Fibroblast of skin of right biceps (primary cell): ENCODE measurements at regions not wholly inside any gene's neighbourhood (a gene's known extent, or its start where the extent isn't known, plus 50 kb on each side); places are given as distances from the start of the nearest gene placed in this dataset.
A peak's percentile ranks its signal among the peaks of the same experiment; 100 is the strongest.

Experiments
- DNase-seq: peaks from one replicate; pipeline ENCODE4 v3.0.0-alpha.2; 2013

GRCh38 chr9:118529210-118529609 is 825.0 kb downstream of the TLR4 start:
- peak; percentile 33 for DNase-seq

DNA sequence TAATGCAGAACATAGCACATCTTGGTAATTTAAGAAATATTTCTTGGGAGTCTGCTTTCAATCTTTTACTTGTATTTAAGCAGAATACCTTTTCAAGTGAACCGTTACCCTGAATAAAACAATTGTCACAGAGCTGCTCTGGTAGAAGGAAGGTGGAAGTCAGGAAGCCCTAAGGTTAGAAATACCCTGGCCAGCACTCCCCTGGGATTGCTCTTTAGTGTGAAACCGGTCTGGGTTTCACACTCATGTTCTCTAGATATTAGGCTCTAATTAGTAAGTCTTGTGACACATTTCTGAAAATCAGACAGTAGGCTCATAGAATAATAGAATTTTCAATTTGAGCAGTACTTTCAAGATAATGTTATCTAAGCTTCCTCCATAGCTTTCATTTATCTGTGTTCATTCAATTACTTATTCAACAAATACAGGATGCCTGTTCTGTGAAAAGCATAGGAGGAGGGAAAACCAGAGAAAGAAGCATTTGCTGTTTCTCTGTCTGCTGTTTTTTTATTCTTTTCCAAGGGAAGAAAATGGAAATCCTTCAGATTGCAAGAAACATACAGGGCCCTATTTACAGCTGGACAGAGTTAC is 825.5 kb downstream of the TLR4 start:
- no peak for DNase-seq

- DNase-seq: no peak
These were observed 828.4 kb downstream of the TLR4 start for GRCh38 chr9:118532592-118532991.

- peak; percentile 16 for DNase-seq
These were observed 828.9 kb downstream of the TLR4 start for GRCh38 chr9:118533101-118533500.

- no peak for DNase-seq
These were observed 829.6 kb downstream of the TLR4 start for GRCh38 chr9:118533850-118534249.

- DNase-seq: no peak
These were observed 832.0 kb downstream of the TLR4 start for GRCh38 chr9:118536153-118536552.

GRCh38 chr9:118538959-118539358 is 830.3 kb downstream of the BRINP1 start:
- DNase-seq: no peak

GRCh38 chr9:118553465-118553864 is 815.8 kb downstream of the BRINP1 start:
- DNase-seq: no peak

GRCh38 chr9:118554987-118555386 is 814.2 kb downstream of the BRINP1 start:
- DNase-seq: no peak

- no peak for DNase-seq
These were observed 811.2 kb downstream of the BRINP1 start for GRCh38 chr9:118558026-118558425.

DNA sequence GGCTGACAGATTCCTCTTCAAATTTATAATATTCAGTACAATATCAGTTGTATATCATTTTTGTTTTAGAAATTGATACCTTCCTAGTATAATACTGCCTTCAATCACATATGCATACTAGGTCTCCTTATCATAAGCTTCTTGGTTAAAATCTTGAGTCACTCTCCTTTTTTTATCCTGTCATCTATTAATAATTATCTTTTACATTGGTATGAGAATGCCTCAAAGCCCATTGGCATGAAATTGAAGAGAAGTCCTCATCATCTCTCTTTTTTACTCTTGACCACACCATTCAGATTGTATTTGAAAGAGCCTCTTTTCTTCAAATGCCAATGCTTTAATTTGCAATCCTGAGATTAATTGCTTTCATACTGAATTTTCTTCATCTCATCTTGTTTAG is 810.3 kb downstream of the BRINP1 start:
- DNase-seq: no peak

- DNase-seq: no peak
These were observed 808.2 kb downstream of the BRINP1 start for GRCh38 chr9:118561051-118561450.

- peak; percentile 30 for DNase-seq
These were observed 805.6 kb downstream of the BRINP1 start for GRCh38 chr9:118563677-118564076.

- no peak for DNase-seq
These were observed 801.4 kb downstream of the BRINP1 start for GRCh38 chr9:118567861-118568260.

GRCh38 chr9:118568704-118569103 is 800.5 kb downstream of the BRINP1 start:
- DNase-seq: no peak

- no peak for DNase-seq
These were observed 800.1 kb downstream of the BRINP1 start for GRCh38 chr9:118569148-118569547.

- no peak for DNase-seq
These were observed 799.2 kb downstream of the BRINP1 start for GRCh38 chr9:118570066-118570465.

GRCh38 chr9:118575341-118576070 is 793.7 kb downstream of the BRINP1 start:
- DNase-seq: peak; percentile 38

DNA sequence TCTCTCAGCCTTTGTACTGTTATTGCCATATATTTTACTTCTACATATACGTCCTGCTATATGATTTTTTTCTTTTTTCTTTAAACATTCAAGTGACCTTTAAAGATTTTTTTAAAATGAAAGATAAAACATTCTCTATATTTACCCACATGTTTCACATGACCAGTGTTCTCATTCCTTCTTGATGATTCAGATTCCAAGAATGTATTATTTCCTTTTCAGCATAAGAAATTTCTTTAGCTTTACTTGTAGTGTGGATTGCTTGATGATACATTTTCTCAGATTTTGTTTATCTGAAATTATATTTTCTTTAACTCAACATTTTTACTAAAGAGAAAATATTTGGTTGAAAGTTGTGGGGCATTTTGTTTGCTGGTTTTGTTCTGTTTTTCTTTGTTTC is 792.1 kb downstream of the BRINP1 start:
- DNase-seq: peak; percentile 71

DNA sequence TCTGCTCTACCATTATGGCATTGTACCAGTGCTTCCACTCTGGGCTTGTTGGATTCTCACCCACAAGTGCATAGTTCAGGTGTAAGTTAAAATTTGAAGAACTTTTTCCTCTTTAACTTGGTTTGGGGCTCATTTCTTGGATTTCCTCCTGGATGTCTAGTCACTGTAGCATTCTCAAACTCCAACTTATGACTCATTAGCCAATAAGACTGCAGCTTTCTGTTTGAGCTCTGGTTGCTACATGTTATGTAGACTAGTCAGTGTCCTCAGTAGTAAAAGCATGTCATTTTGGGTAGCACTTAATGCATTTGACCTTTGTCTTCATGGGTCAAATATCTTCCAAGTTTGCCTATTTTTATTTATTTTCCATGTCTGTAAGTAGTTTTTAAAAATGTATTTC is 790.8 kb downstream of the BRINP1 start:
- peak; percentile 70 for DNase-seq

DNA sequence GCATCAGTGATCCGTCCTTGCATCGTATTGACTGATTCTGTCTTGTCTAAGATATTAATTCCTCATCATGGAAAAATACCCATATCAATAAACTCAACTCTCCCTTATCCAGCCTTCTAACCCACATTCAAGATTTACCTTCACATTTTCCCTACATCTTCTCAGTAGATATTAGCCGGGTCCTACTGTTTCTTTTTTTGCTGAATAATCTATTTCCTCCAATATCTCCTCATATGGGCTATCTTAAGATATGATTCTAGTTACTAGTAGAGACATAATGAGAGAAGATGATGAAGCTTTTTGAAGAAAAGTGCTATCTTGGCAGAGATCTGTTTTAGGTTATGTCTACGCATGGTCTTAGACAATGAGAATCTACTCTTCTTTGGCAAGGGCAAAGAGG is 785.8 kb downstream of the BRINP1 start:
- no peak for DNase-seq

DNA sequence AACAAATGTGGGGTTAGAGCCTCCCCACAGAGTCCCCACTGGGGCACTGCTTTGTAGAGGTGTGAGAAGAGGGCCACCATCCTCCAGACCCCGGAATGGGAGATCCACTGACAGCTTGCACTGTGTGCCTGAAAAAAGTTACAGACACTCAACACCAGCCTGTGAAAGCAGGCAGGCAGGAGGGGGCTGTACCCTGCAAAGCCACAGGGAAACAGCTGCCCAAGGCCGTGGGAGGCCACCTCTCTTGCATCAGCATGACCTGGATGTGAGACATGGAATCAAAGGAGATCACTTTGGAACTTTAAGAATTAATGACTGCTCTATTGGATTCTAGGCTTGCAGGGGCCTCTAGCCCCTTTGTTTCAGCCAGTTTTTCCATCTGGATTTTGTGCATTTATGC is 782.3 kb downstream of the BRINP1 start:
- no peak for DNase-seq

DNA sequence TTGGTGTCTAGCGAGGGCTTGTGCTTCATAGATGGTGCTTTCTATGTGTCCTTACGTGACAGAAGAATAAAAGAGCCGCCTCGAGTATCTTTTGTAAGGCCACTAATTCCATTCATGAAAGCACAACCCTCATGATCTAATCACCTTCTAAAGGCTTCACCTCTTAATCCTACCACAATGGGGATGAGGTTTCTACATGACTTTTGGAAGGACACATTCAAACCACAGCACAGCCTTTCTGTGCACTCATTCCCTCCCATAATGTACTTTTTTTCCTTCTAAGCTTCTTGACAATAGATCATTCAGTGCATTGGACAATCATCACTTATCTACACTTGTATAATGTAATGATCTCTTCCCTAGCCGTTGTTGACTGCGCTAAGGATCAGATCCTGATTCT is 774.8 kb downstream of the BRINP1 start:
- no peak for DNase-seq

GRCh38 chr9:118595719-118596305 is 773.4 kb downstream of the BRINP1 start:
- peak; percentile 46 for DNase-seq
